Lower leg skin (tissue), 3 donors: ENCODE measurements at regions not wholly inside any gene's neighbourhood (a gene's known extent, or its start where the extent isn't known, plus 50 kb on each side); places are given as distances from the start of the nearest gene placed in this dataset.

Source experiments
- CTCF ChIP-seq, 3 donors: fragments of 450-650 bp; IDR thresholded peaks; one replicate each; pipeline ENCODE4 v1.5.1; 2016; ENCODE audit warnings: antibody characterized with exemption in 3 of 3, mild to moderate bottlenecking in 3 of 3, moderate library complexity in 2 of 3
- POLR2A ChIP-seq, 2 donors: fragments of 450-650 bp; IDR thresholded peaks; one replicate each; pipeline ENCODE4 v1.6.1; 2016 to 2017; ENCODE audit warnings: antibody characterized with exemption in 2 of 2, mild to moderate bottlenecking in 1 of 2, moderate library complexity in 1 of 2

GRCh38 chr3:181862502-181862901 is 150.8 kb downstream of the SOX2 start:
- TF ChIP-seq CTCF (IDR thresholded peaks at IDR 0.05), result no peak
- TF ChIP-seq POLR2A (IDR thresholded peaks at IDR 0.05), result no peak
